Activated CD4-positive, alpha-beta T cell treated with anti-CD3 and anti-CD28 coated beads for 36 hours (primary cell): ENCODE measurements at regions not wholly inside any gene's neighbourhood (a gene's known extent, or its start where the extent isn't known, plus 50 kb on each side); places are given as distances from the start of the nearest gene placed in this dataset.

ENCODE experiments used
- ATAC-seq: fragments of 200-7000 bp; cut with Tn5 transposase; one replicate; pipeline ENCODE4 v1.10.0; 2021; ENCODE audit warnings: mild to moderate bottlenecking, moderate library complexity
- CTCF ChIA-PET: fragments of 350-600 bp; sonication (Branson Sonifier 250); formaldehyde crosslinking; loops from one replicate; lab custom pipeline; 2021; ENCODE audit warnings: antibody characterized with exemption; lab: Charles Lee
- POLR2A ChIA-PET: fragments of 350-600 bp; sonication (Branson Sonifier 250); formaldehyde crosslinking; loops from one replicate; lab custom pipeline; 2021; ENCODE audit warnings: antibody characterized with exemption, inconsistent platforms; lab: Charles Lee
- DNase-seq: peaks from one replicate; pipeline ENCODE4 v3.0.0-alpha.2; 2020
- H3K27ac Mint-ChIP-seq: one replicate; pipeline ENCODE4 v1.8.0; 2021; ENCODE audit warnings: mixed read lengths
- H3K27me3 Mint-ChIP-seq: one replicate; pipeline ENCODE4 v1.8.0; 2021; ENCODE audit warnings: mixed read lengths
- H3K36me3 Mint-ChIP-seq: one replicate; pipeline ENCODE4 v1.8.0; 2021; ENCODE audit warnings: low read depth, mixed read lengths
- H3K4me1 Mint-ChIP-seq: one replicate; pipeline ENCODE4 v1.8.0; 2021; ENCODE audit warnings: mixed read lengths
- H3K4me3 Mint-ChIP-seq: one replicate; pipeline ENCODE4 v1.8.0; 2021; ENCODE audit warnings: mild to moderate bottlenecking, moderate library complexity, mixed read lengths
- H3K9me3 Mint-ChIP-seq: one replicate; pipeline ENCODE4 v1.8.0; 2021; ENCODE audit warnings: low read depth, mixed read lengths
- intact Hi-C, 2 experiments: fragments of 100-400 bp; cut with DNase I in 1 of 2; cut with micrococcal nuclease in 1 of 2; formaldehyde crosslinking; loops; one replicate each; pipeline versions ENCODE4 v1.14.2 to v1.15.1; 2022 to 2024; cut with DNase I, micrococcal nuclease

DNA sequence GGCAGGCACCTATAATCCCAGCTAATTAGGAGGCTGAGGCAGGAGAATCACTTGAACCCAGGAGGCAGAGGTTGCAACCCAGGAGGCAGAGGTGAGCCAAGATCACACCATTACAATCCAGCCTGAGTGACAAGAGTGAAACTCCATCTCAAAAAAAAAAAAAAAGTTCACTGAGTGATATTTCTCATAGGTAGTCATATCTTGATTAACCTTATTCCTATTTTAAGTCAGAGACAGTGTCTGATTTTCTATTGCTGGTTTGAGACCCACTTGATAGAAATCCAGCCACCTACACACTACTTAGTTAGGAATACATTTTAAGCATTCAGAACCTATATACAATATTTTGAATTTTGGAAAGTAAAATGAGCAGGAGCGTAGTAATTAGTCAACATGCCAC is 357.4 kb upstream of the ADGRL2 start:
- H3K4me1 Mint-ChIP-seq = no peaks in the 10 kb centered on the region
- ChIA-PET CTCF (no interaction called here), POLR2A (no interaction called here)
- H3K36me3 Mint-ChIP-seq = no peaks in the 10 kb centered on the region
- no peak overlapping the region for H3K4me3 Mint-ChIP-seq
- H3K27me3 Mint-ChIP-seq = no peaks in the 10 kb centered on the region
- no peak for DNase-seq
- peaks cover 5% of the 10 kb centered on the region for H3K9me3 Mint-ChIP-seq
- intact Hi-C loops = no loop called here
- no peak overlapping the region for H3K27ac Mint-ChIP-seq
- no peak for ATAC-seq

- Mint-ChIP-seq H3K36me3 (no peaks in the 10 kb centered on the region), H3K27me3 (no peaks in the 10 kb centered on the region), H3K4me1 (no peaks in the 10 kb centered on the region), H3K9me3 (peaks cover 6% of the 10 kb centered on the region), H3K4me3 (no peak overlapping the region), H3K27ac (no peak overlapping the region)
- ChIA-PET POLR2A (no interaction called here), CTCF (interaction anchor here (1.1 kb wide), 1 partner anchor 80 kb away, joined by 3 read pairs; no protein-coding TSS in a partner anchor)
- no peak for ATAC-seq
- DNase-seq = no peak
- intact Hi-C loops = no loop called here
Observed at GRCh38 chr1:81439046-81439823, 361.5 kb upstream of the ADGRL2 start.

GRCh38 chr1:81437649-81438048 is 363.1 kb upstream of the ADGRL2 start:
- Mint-ChIP-seq H3K4me3 (no peak overlapping the region), H3K27ac (no peak overlapping the region), H3K36me3 (no peaks in the 10 kb centered on the region), H3K27me3 (no peaks in the 10 kb centered on the region), H3K4me1 (no peaks in the 10 kb centered on the region), H3K9me3 (peaks cover 6% of the 10 kb centered on the region)
- intact Hi-C loops = no loop called here
- no peak for DNase-seq
- POLR2A ChIA-PET = no interaction called here
- ATAC-seq = no peak
- CTCF ChIA-PET = no interaction called here

- no peak for ATAC-seq
- no peak overlapping the region for H3K27ac Mint-ChIP-seq
- intact Hi-C loops = no loop called here
- H3K4me3 Mint-ChIP-seq = no peak overlapping the region
- H3K9me3 Mint-ChIP-seq = peaks cover 6% of the 10 kb centered on the region
- no peaks in the 10 kb centered on the region for H3K27me3 Mint-ChIP-seq
- ChIA-PET POLR2A (no interaction called here), CTCF (no interaction called here)
- H3K36me3 Mint-ChIP-seq = no peaks in the 10 kb centered on the region
- DNase-seq = no peak
- H3K4me1 Mint-ChIP-seq = no peaks in the 10 kb centered on the region
Observed at GRCh38 chr1:81437213-81437612, 363.5 kb upstream of the ADGRL2 start.

- no peaks in the 10 kb centered on the region for H3K36me3 Mint-ChIP-seq
- H3K27ac Mint-ChIP-seq = no peak overlapping the region
- peaks cover 4% of the 10 kb centered on the region for H3K9me3 Mint-ChIP-seq
- no peak for DNase-seq
- ChIA-PET POLR2A (no interaction called here), CTCF (no interaction called here)
- H3K4me1 Mint-ChIP-seq = no peaks in the 10 kb centered on the region
- intact Hi-C loops = no loop called here
- no peak overlapping the region for H3K4me3 Mint-ChIP-seq
- no peak for ATAC-seq
- no peaks in the 10 kb centered on the region for H3K27me3 Mint-ChIP-seq
Observed at GRCh38 chr1:81435175-81435574, 365.6 kb upstream of the ADGRL2 start.

GRCh38 chr1:81433676-81434075 is 367.1 kb upstream of the ADGRL2 start:
- intact Hi-C loops = no loop called here
- H3K27ac Mint-ChIP-seq = no peak overlapping the region
- POLR2A ChIA-PET = no interaction called here
- CTCF ChIA-PET = no interaction called here
- ATAC-seq (no peak), DNase-seq (no peak)
- H3K4me3 Mint-ChIP-seq = no peak overlapping the region
- H3K9me3 Mint-ChIP-seq = peaks cover 3% of the 10 kb centered on the region
- no peaks in the 10 kb centered on the region for H3K36me3 Mint-ChIP-seq
- no peaks in the 10 kb centered on the region for H3K27me3 Mint-ChIP-seq
- H3K4me1 Mint-ChIP-seq = no peaks in the 10 kb centered on the region

DNA sequence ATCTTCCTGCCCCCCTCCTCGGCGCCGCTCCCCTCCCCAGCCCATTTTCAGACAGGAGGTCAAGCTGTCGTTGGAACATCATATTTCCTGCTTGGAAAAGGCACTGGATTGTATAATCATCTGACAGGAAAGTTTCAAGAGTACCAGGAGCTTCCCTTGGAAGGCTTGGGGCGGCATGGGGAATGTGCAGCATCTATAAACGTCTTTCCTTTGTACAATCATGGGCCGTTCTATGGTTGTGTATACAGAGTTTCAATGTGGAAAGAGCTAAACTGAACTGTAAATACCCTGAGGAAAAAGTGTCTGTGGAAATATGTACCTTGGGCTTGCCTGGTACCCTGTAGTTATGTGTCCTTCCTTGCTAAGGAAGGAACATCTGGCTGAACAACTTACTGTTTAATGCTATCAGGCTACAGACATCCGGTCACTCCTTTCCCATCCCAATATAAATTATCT is 368.1 kb upstream of the ADGRL2 start:
- intact Hi-C loops = no loop called here
- no peak overlapping the region for H3K4me3 Mint-ChIP-seq
- H3K4me1 Mint-ChIP-seq = no peaks in the 10 kb centered on the region
- no peaks in the 10 kb centered on the region for H3K36me3 Mint-ChIP-seq
- POLR2A ChIA-PET = no interaction called here
- no peaks in the 10 kb centered on the region for H3K27me3 Mint-ChIP-seq
- ATAC-seq (no peak), DNase-seq (no peak)
- CTCF ChIA-PET = no interaction called here
- peaks cover 3% of the 10 kb centered on the region for H3K9me3 Mint-ChIP-seq
- H3K27ac Mint-ChIP-seq = no peak overlapping the region

- Mint-ChIP-seq H3K27me3 (no peaks in the 10 kb centered on the region), H3K4me3 (no peak overlapping the region), H3K9me3 (peaks cover 3% of the 10 kb centered on the region), H3K36me3 (no peaks in the 10 kb centered on the region), H3K27ac (no peak overlapping the region), H3K4me1 (no peaks in the 10 kb centered on the region)
- no peak for DNase-seq
- POLR2A ChIA-PET = no interaction called here
- ATAC-seq = no peak
- intact Hi-C loops = no loop called here
- CTCF ChIA-PET = no interaction called here
Observed at GRCh38 chr1:81432059-81432458, 368.7 kb upstream of the ADGRL2 start.

DNA sequence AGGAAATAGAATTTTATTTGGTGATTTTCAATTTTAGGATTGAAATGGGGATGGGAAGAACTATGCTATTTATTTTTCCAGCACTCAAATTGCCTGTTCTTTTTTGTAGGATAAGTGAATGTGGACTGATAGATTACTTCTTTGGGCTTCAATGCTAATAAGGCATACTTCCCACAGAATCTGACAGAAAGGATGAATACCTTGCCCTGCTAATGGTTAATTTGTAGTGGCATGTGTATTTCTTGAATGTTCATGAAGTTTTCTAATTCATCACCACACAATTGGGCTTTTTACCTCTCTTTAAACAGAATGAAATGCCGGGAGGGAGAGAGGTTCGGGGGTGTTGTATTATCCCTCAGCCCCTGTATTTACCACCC is 369.1 kb upstream of the ADGRL2 start:
- H3K27ac Mint-ChIP-seq = no peak overlapping the region
- peaks cover 3% of the 10 kb centered on the region for H3K9me3 Mint-ChIP-seq
- no peaks in the 10 kb centered on the region for H3K36me3 Mint-ChIP-seq
- H3K27me3 Mint-ChIP-seq = no peaks in the 10 kb centered on the region
- ATAC-seq (no peak), DNase-seq (no peak)
- POLR2A ChIA-PET = no interaction called here
- no peak overlapping the region for H3K4me3 Mint-ChIP-seq
- intact Hi-C loops = no loop called here
- no peaks in the 10 kb centered on the region for H3K4me1 Mint-ChIP-seq
- CTCF ChIA-PET = no interaction called here

DNA sequence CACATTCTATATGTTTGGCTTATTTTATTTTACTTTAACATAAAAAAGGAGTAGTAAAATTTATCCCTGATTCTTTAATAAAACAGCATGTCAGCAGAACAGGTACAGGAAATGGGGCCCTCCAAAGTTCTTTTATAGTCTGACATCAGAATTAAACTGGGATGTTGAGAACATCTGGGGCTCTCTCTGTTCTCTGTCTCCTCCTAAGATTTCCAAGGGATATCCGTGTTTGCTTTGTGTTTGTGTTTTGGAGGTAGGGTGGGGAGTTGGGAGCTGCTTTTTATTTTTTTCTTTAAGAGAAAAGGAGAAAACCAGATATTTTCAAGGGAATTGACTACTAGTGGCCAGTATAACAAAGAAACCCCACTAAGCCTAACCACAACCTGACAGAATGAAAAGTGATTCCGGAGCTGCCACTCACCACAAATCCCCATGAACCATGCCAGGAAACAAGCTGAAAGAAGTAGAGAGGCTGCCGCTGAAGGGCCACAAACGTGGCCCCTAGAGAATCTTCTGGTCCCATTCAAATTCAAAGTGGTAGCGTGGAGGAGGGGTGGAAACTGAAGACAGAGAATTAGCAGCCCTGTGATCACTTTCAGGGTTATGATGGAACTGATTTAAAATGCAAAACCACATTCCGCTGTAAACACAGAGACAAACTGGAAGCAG is 369.6 kb upstream of the ADGRL2 start:
- DNase-seq (no peak), ATAC-seq (no peak)
- no peak overlapping the region for H3K27ac Mint-ChIP-seq
- H3K27me3 Mint-ChIP-seq = no peaks in the 10 kb centered on the region
- H3K4me1 Mint-ChIP-seq = no peaks in the 10 kb centered on the region
- no peaks in the 10 kb centered on the region for H3K36me3 Mint-ChIP-seq
- no peak overlapping the region for H3K4me3 Mint-ChIP-seq
- POLR2A ChIA-PET = no interaction called here
- intact Hi-C loops = no loop called here
- H3K9me3 Mint-ChIP-seq = peaks cover 3% of the 10 kb centered on the region
- CTCF ChIA-PET = no interaction called here

- H3K9me3 Mint-ChIP-seq = peaks cover 2% of the 10 kb centered on the region
- H3K27ac Mint-ChIP-seq = no peak overlapping the region
- intact Hi-C loops = no loop called here
- no peaks in the 10 kb centered on the region for H3K4me1 Mint-ChIP-seq
- H3K4me3 Mint-ChIP-seq = no peak overlapping the region
- ATAC-seq = no peak
- ChIA-PET POLR2A (no interaction called here), CTCF (no interaction called here)
- no peaks in the 10 kb centered on the region for H3K27me3 Mint-ChIP-seq
- no peak for DNase-seq
- H3K36me3 Mint-ChIP-seq = no peaks in the 10 kb centered on the region
Observed at GRCh38 chr1:81430236-81430938, 370.3 kb upstream of the ADGRL2 start.

DNA sequence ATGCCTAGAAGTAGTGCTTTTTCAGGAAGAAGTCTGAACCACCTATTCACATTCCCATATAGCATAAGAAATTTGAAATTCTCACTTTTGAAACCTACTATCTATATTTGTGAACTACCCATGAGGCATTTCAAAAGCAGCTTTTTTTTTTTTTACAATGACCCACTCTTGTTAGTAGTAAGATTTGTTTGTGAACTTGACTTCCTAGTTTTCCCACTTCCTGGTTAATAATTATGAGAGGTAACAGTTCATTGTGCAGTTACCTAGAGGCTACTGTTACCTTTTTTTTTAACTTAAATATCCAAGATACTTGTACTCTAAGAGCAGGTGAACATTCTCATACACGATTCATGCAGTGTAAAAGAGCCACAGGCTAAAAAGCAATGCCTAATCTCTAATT is 371.7 kb upstream of the ADGRL2 start:
- POLR2A ChIA-PET = no interaction called here
- intact Hi-C loops = no loop called here
- H3K4me3 Mint-ChIP-seq = no peak overlapping the region

More for the DNA sequence above, 371.7 kb upstream of the ADGRL2 start:
- Mint-ChIP-seq H3K4me1 (no peaks in the 10 kb centered on the region), H3K9me3 (peaks cover 2% of the 10 kb centered on the region), H3K36me3 (no peaks in the 10 kb centered on the region), H3K27me3 (no peaks in the 10 kb centered on the region), H3K27ac (no peak overlapping the region)
- no peak for ATAC-seq
- DNase-seq = no peak
- CTCF ChIA-PET = no interaction called here
